NCI-H1436 (cell line): ENCODE measurements at regions not wholly inside any gene's neighbourhood (a gene's known extent, or its start where the extent isn't known, plus 50 kb on each side); places are given as distances from the start of the nearest gene placed in this dataset.
"Not testable (repeated sequence)": the region's sequence is repeated elsewhere in the genome, so short reads cannot be mapped to it uniquely, and the experiment has no call there.

Experiments
- DNase-seq: peaks from one replicate; lab custom pipeline; 2025; lab: John Stamatoyannopoulos, UW

DNA sequence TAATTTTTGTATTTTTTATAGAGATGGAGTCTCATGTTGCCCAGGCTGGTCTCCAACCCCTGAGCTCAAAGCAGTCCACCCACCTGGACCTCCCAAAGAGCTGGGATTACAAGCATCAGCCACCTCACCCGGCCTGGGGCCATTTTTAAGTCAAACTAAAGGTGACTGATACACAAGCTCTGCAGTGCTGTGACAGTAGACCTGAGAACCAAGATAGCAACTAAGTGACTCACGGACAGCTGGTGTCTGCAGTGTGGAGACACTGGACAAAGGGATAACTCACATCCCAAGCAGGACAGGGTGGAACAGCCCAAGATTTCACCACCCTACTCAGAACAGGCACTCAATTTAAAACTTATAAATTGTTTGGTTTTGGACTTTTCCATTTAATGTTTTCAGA, 402.5 kb downstream of the CD83 start:
- no peak for DNase-seq

DNA sequence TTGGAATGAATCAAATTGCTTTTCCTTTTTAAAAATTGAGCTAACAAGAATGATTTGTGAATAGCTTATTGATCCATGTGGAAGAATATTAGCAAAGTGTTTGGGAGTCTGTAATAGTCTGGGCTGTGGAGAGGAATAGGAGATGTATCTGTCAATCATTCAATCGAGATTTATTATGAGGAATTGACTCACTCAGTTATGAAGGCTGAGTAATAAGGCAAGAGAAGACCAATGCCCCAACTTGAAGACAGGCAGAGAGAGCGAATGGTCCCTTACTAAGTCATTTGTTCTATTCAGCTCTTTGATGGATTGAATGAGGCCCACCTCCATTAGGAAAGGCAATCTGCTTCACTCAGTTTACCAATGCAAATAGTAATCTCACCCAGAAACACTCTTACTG, 403.0 kb downstream of the CD83 start:
- no peak for DNase-seq

DNA sequence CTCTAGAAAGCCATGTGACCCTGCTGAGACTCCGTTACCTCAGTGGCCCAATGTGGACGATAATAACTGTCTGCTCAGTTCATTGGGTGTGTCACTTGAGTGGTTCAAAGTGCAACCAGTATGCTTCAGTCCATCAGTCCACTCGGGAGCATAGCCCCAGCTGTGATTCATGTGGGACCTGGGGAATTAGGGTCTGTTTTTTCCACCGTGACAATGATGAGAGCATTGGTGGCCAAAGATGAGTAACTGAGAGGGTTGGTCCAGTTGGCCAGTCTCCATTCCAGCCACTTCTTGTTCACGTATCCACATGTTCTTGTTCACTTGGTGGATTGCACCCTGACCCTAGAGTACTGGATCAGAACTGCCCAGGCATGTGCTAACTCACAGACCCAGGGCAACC, 403.6 kb downstream of the CD83 start:
- DNase-seq = no peak

DNA sequence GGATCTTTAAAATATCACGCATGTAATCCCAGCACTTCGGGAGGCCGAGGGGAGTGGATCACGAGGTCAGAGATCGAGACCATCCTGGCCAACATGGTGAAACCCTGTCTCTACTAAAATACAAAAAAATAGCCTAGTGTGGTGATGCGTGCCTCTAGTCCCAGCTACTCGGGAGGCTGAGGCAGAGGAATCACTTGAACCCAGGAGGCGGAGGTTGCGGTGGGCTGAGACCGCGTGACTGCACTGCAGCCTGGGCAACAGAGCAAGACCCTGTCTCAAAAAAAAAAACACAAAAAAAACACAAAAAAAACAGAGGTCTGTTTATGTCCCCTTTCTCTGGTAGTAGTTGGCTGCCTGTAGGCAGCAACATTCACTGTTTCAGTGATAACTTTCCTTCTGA, 404.3 kb downstream of the CD83 start:
- not testable (repeated sequence) for DNase-seq

DNA sequence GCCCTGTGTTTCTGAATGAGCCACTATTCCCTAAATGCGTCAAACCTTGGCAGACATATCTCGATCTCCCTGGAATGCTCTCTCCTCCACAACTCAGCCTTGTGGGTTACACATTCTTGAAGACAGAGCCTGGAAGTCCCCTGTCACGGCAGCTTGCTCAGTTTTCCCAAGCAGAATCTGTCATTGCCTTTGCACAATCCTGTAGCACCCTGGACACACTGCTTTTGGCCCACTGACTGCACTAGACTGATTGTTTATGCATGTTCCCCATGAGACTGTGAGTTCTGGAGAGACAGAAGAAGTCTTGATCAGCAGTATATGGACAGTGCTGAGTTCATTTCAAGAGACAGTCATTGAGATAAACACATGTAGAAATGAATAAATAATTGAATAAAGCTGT, 406.7 kb downstream of the CD83 start:
- DNase-seq = no peak

DNA sequence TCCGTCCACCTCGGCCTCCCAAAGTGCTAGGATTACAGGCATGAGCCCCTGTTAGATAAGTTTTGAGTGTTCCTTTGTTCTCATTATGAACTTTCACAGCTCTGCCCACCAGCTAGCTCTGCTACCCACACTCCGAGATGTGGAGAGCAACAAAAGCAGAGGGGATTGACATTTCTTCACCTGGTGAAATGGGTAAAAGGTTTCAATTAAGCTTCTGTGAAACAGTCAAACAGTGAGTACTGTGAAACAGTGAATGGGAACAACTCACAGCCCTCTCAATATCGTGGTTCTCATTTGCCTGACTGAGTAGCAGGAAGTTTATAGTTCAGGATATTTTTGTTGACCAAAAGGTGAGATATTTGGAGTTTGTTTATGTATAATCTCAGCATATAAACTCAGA, 412.8 kb downstream of the CD83 start:
- no peak for DNase-seq

DNA sequence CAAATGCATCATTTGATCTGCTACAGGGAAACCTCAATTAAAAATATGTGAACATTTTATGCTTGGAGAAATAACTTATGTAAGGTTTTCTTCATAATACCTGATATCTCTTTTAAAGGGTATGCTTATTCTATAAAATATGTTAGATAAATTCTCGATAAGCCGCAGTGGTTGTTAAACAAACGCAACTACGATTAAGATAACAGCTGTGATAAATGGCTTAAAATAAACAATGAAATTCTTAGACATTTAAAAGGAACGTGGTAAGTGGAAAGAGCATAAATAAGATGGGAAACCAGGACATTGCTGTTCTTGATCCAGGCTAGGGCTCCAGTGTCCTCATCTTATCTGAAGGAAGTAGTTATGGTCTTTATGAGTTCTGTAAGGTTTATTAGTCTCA, 415.9 kb downstream of the CD83 start:
- DNase-seq = no peak

DNA sequence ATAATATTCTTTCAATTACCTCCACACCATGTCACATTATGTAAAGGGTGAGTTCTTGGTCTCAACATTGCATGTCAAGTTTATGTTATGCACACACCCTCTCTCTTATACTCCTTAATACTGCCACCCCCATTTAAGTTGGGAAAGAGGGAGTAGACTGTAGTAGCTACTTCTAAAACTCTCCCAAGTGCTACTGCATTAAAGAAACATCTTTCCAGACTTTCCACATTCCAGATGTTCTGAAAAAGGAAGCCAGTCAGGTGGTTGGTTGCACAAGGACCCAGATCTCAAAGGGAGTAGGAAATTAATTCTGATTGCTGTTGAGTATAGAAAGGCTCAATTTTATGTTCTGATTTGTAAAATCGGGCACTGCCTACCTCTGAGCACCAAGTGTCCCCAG, 419.5 kb downstream of the CD83 start:
- DNase-seq = no peak

DNA sequence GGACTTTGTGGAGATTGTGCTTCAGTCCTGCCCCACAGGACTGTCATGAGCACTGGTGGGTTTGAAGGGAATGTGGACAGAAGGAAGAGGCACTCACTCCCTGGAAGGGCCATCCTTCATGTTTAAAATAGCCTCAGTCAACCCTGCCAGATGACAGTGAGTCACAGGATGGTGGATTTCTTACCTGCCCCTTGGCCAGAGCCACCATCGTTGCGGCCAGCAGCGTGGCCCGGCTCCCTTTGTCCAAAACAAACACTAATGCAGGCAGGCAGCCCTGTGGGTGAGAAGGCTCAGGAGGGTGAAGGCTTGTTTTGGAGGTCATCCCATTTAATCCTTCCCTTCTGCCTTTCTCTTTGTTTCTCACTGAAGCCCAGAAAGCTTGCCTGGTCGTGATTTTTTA, 422.7 kb downstream of the CD83 start:
- DNase-seq = no peak

DNA sequence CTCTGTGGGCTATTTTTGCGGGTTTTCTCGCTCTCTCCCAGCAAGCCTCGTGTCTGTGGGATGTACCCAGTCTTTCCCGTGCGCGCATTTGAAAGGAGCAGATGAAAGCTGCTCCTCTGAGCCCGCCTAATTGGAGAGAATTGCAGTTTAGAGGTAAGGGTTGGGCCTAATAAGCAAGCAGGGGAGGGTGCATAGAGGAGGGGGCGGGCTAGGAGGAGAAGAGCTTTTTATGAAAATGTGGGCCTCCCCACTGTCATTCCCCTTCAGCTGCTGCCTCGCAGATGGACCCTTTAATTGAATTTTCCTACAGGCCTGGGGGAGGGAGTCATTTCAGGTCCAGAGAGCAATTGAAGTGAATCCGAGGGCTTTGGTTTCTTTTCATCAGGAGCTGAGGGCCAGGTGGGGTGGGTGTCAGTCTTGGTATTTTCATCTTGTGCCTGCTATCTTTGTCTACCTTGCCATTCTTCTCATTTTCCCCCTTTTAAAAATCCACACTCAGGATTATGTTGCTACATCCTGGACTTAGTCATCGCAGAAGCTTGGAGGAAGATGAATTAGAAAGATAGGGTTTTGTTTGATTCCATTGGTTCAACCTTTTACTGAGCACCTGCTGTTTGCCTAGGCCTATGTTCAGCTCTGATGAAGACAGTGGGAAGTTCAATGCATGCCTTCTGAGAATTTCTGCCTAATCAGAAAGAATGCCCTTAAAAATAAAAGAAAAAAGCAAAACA, 423.4 kb downstream of the CD83 start:
- DNase-seq = no peak

DNA sequence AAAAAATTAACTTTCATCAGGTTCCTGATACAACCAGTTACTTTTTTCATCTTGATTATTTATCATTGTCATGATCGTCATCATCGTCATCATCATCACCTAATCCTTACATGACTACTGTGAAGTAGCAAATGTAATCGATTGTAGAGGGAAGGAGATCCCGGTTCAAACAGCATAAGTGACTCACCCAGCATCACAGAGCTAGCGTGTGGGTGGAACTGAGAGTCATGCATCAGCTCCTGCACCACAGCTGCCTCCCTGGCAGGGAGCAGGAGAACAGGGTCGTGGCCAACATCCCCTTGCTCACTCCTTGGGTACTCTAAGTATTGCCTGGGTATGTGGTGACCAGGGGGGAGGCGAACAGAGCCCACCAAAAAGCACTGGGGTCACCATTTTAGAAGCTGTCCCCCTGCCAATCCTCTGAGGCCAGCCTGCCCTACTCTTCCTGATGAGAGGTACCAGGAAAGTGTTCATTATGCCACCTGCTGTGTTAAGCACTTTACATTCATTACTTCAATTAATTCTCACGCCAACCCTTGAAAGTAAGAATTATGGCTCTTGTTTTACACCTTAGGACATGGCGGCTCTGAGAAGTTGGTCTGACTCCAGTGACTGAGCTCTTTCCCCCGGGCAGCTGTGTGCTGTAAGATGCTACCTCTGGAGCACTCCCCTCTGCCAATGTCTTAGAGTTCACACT, 425.2 kb downstream of the CD83 start:
- DNase-seq = no peak

DNA sequence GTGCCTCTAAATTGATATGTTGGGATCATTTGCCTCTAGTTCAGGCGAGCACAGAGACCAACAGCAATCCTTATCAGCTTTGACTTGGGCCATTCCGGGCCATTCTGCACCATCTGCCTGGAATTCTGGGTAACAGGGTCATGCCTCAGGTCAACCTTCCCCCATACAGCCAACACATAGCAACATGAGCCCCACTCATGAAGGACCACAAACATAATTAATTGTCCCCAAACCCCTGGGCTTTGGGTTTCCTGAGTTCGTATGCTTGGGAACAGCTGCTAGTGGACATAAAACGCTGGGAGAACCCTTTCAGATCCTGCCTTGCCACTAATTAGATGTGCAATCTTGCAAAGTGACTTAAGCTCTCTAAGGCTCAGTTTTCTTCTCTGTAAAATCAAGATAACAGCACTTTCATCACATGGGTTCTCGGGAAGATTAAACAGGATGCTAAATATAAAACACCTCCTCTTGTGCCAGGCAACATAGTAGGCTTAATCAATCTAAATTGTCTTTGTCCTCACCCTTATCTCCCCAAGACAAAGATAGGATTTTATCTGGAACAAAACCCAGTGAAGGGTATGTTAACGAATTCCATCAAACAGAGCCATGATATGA, 426.5 kb downstream of the CD83 start:
- DNase-seq = no peak

DNA sequence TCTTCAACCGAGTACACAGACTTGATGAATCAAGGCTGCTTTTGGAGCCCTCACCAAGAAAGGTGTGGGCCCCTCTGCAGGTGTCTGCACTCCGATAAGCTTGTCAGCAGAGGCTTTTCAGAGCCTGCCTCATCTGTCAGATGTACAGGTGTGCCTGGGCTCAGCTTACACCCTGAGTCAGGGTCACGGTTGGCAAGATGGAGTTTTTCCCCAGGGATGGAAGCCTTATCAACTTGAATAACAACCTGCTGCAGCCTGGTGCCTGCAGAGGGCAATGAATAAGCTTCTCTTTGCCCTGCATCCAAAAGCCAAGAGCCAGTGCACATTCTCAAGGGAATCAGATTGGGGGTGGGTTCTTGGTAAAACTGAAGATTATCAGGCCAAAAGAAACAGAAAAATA, 427.1 kb downstream of the CD83 start:
- DNase-seq = peak; percentile 78

DNA sequence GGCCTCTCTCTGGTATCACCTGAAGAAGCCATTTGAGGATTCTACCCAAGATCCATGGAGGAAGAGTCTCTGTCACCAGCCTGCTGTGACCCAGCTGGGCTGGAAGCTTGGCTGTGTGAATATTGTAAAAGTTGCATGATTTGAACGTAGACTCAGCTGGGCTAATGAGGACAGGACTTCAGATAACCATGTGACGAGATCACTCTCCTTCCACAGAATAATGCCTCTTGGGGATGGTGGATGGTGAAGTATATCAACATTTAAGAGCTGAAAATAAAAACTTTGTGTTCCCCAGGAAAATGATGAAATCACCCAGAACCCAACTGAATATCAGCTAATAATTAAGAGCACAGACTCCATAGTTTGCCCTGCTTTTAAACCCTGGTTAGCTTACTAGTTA, 427.9 kb downstream of the CD83 start:
- DNase-seq = no peak

DNA sequence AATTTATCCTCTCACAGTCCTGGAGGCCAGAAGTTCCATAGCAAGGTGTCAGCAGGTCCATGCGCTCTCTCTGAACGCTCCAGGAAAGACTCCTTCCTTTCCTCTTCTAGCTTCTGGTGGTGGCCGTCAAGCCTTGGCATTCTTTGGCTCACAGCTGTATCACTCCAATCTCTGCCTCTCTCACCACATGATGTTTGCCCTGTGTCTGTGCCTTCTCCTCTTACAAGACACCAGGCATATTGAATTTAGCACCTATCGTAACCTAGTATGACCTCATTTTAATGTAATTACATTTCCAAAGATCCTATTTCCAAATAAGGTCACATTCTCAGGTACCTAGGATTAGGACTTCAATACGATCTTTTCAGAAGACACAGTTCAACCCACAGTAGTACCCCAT, 428.5 kb downstream of the CD83 start:
- no peak for DNase-seq

DNA sequence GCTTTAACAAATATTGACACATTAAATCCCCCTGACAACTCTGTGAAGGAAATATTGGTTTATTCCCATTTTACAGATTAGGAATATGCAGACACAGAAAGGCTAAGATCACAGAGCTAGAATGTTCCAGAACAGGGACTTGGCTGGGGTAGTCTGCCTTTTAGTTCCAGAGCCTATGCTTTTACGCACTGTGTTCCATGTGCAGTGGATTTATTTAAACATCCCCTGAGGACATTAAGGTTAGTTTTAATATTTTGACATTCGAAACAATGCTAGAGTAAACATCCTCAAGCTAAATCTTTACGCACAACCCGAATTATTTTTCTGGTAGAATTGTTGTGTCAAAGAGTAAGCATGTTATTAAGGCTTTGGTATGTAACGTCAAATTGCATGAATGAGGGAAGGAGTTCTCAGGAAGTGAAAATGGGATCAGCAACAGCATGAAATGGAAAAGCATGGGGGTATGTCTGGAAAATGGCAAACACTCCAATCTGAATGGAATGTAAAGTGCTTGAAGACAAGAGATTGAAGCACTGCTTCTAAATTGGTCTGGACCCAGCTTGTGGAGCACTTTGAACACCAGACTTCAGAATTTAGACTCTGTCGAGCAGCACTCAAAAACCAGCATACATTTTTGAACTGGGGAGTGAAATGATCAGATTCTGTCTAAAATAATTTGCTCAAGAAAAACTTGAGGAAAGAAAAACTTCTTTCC, 429.9 kb downstream of the CD83 start:
- no peak for DNase-seq

DNA sequence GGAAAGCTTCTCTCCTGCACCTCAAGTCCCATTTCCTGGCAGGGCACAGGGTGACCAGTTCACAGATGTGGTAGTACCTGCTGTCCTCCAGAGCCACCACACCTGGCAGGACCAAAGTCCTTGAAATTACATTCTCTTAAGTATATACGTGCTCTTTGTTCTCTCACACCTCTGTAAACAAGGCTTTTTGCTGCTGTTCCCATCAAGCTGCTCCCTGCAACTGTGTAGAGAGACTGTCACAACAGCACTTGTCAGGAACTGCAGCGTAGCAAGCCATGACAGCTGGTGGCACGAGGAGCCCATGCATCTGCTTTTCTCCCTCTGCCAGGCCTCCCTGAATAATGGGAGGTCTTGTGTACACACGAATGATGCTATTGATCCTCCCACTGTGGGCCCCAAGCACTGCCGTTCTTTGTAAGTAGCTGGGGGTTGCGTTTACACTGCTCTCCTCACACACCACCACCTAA, 431.8 kb downstream of the CD83 start:
- DNase-seq = peak; percentile 47

DNA sequence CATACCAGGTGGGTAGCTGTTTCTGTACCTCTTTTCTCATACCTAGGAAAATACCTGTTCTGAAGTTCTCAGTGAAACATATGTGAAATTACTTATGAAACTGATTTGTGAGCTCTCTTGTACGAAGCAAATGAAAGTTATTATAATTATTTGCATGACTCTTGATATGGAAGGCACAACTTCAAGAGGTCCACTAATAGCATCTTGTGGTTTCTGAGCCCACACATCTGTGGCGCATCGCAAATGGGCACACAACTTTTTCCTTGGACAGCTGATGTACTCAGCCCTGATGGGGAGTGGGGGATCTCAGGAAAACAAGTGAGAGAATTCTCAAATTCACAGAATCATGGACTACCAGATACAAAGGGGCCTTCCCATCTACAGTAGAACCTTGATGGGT, 432.3 kb downstream of the CD83 start:
- no peak for DNase-seq

DNA sequence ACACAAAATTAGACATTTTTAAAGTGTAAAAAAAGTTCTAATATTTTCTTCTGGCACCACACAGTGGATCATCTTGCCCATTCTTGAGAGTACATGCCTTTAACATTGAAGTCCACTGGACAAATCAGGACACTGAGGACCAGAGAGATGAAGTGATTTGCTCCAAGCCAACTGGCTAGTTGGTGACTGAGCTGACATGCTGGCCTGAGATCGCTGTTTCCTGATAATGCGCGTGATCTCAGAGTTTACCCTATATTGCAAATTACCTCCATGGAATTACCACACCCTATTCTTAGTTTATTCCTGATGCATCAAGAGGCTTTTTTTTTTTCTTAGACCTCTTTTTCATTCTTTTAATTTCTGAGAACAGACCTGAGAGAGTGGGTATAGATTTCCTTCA, 432.8 kb downstream of the CD83 start:
- DNase-seq = no peak

DNA sequence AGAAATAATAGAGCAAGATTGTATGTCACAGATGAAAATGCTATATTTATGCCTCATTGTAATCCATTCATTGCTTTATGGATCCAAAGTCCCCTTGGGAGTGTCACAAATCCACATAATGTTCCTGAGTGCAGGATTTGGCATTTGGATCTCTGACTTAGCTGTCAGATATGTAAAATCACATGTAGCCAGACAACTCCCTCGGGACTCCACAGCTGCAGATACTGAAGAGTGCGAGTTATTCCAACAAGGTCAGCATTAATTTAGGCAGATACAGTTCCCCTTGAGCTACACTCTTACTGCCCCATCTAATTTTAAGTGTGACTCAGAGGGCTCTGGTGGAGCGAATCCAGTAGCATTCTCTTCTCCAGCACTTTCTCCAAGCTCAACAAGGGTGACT, 433.2 kb downstream of the CD83 start:
- DNase-seq = no peak

DNA sequence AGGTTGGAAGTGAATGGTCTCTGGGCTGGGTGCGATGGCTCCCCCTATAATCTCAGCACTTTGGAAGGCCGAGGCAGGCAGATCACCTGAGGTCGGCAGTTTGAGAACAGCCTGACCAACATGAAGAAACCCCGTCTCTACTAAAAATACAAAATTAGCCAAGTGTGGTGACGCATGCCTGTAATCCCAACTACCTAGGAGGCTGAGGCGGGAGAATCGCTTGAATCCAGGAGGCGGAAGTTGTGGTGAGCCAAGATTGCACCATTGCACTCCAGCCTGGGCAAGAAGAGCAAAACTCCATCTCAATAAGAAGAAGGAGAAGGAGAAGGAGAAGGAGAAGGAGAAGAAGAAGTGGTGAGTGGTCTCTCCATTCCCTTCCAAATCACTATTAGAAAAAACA, 434.0 kb downstream of the CD83 start:
- not testable (repeated sequence) for DNase-seq

DNA sequence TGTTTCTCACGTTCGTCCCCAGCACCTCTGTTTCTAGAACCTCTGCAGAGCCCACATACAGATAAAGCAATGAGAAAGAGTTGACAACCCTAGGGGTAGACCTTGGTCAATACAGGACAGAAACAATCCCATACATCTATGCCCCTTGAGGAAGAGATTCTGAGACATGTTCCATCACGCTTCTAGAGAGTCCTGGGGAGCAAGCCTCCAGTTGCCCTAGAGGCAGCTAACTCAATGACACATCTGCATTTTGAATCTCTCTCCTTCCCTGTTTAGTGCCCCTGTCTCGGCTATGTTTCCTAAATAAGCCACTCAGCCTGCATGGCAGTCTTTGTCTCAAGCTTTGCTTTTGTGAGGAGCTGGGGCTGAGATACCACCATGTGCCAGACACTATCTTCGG, 435.3 kb downstream of the CD83 start:
- no peak for DNase-seq

DNA sequence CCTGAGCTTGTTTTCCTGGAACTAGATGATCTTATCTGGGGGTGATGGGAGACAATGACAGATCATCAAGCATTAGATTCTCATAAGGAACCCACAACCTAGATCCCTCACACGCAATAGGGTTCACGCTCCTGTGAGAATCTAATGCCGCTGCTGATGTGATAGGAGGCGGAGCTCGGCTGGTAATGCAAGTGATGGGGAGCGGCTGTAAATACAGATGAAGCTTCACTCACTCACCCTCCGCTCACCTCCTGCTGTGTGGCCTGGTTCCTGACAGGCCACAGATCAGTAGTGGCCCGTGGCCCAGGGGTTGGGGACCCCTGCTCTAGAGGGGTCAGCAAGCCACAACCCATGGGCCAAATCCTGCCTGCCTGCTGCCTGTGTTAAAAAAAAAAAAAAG, 435.9 kb downstream of the CD83 start:
- DNase-seq = no peak
